Activated CD8-positive, alpha-beta memory T cell treated with anti-CD3 and anti-CD28 coated beads, Interleukin-2, amount 50 U/mL, for 24 hours (primary cell): ENCODE measurements at regions not wholly inside any gene's neighbourhood (a gene's known extent, or its start where the extent isn't known, plus 50 kb on each side); places are given as distances from the start of the nearest gene placed in this dataset.

Experiments
- DNase-seq: peaks from one replicate; pipeline ENCODE4 v3.0.0-alpha.2; 2020; ENCODE audit errors: extremely low read depth

DNA sequence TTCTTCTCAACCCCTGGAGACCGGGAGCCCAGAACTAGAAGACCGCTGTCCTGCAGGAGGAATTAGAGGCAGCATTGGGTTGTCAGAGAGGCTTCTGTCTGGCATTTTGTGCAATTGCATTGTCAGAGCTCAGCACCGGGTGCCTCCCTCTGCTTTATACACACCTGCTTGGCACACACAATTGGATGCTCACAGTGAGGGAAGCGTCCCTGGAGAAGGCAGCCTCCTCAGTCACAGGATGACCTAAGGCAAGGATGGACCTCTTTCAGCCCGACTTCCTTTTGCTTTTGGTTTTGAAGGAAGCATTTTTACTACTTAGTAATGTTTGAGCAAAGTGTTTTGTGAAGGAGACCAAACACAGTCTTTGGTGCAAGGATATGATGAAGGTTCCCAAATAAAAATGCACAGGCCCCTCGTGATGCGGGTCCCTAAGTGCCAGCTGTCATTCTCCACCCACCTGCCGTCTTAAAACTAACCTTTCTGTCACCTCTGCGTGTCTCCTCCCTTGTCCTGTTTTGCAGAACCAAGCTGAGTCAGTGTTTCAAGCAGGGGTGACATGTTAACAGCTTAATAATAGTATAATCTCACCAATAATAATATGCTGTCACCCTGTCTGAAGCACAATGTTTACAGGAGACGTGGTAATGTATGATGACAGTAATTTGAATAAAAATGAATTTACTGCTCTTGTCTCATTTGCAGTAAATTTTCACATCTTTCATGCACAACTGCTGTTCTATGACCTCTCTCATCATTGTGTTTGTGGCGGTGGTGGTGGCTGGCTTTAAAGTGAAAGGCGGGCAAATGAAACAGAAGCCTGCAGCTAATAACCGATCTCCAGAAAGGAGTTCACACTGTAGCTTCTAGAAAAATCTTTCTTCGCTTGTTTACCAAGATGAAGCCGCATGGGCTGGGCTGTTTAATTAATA is 430.2 kb upstream of the MKI67 start:
- no peak for DNase-seq

- no peak for DNase-seq
These were observed 431.0 kb upstream of the MKI67 start for GRCh38 chr10:128557149-128557710.

DNA sequence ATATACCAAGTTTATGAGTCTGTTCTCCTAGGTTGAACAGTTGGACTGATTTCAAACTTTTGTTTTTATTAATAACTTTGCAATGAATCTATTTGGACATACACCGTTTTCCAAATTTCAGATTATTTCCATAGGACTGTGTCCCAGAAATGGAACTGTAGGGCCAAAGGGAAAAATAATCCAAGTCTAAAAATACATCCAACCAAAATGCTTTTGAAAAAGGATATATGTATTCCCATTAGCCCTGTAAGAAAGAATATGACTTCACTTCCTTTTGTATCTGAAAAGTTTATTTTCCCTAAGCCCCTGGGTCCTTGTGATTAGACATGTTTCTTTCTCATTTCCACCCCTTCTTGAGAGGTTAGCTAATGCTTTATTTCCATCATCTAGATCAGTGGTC is 434.2 kb upstream of the MKI67 start:
- DNase-seq: no peak

- DNase-seq: no peak
These were observed 434.8 kb upstream of the MKI67 start for GRCh38 chr10:128560993-128561392.

GRCh38 chr10:128563387-128563786 is 437.2 kb upstream of the MKI67 start:
- DNase-seq: no peak

DNA sequence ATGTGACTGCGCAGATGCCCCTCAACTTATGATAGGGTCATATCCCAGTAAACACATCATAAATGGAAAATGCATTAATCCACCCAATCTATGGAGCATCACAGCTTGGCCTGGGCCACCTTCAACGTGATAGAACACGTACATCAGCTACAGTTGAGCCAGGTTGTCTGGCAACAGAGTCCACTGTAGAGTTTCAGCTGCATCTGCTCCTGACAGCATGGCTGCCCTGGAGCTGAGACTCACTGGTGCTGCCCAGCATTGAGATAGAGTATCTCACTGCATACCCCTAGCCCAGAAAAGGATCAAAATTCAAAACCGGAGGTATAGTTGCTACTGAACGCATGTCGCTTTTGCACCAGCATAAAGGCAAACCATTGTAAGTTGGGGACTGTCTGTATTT is 437.7 kb upstream of the MKI67 start:
- DNase-seq: no peak

DNA sequence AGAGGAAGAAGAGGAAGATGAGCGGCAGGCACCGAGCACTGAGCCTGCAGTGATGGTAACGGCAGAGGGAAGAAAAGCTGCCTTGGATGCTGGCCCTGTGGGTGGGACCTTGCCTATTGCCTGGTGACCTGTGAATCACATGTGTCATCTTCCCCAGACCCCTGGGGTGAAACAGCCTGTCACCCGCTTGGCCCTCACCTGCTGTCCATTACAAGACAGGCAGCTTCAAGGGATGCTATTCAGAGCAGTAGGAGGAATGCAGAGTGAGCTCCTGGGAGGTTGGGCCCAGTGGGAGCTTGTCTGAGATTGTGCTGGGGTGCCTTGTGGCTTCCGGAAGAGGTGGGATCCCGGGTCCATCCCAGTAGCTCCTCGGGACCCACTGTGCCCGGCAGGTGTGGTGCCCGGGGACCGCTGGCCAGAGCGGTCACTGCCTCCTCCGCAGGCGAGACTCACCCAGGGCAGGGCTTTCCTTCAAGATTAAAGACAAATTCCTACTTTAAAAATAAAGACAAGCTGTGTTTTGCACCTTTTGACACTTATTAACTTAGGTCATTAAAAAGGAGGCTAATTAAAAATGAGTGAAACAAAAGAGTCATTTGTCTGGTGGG is 440.2 kb upstream of the MKI67 start:
- DNase-seq: no peak

GRCh38 chr10:128567551-128567950 is 441.3 kb upstream of the MKI67 start:
- DNase-seq: no peak

DNA sequence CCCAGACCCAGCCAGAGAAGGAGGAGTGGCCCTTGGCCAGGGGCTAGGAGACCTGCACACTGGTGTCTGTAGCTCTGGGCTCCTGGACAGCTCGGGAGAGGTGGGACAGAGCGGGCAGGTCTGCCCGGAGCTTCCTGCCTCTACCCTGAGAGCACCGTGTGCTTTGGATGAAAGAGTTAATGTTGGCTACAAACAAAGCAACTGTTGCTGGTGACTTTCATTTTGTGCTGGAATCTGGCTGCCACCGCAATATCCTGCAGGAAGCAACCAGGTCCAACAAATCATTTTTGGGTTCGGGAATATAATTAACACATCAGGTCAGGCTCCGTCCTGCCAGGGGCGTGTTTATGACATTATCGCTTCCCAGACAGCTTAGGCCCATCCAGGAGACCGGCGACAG is 441.8 kb upstream of the MKI67 start:
- no peak for DNase-seq

- DNase-seq: no peak
These were observed 442.3 kb upstream of the MKI67 start for GRCh38 chr10:128568491-128568890.

DNA sequence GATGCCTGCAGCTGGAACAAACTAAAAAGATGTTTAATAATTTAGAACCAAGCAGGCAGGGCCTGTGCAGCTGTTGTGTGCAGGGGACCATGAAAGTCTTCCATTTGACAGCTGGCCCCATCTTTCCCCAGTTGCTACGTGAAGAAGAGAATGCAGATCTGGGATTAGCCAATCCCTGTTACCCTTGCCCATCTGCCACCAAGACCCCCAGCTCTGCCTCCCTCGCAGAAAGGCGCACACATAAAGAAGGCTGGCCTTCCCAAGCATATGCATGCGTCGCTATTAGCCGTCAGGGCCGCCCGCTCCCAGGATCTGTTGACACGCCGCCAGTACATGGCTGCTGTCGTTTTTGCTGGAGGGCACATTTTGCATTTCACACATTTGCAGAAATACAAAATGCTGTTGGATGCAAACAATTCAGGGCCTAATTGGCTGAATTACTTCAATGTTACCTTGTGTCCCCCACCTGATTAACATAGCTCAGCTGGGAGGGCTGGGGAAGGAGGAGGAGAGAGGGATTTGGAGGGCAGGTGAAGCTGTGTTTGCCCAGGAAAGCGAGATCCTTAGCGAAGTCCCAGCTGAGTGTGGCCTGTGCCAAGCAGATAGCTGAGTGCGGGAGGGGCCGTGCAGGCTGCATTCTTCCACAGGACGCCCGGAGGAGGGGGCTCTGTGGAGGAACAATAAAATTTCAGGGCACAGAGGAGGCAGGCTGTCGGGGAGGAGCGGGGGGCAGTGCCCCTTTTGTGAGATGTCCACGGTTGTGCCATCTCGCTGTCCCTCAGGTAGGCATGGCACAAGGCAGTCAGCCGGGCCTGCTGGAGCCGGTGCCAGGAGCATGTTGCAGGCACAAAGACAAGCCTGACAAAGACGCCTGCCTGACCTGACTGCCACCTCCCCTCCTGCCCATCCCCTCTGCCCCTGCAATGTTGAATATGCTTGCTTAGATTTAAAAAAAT is 443.0 kb upstream of the MKI67 start:
- no peak for DNase-seq

- no peak for DNase-seq
These were observed 444.2 kb upstream of the MKI67 start for GRCh38 chr10:128570319-128570995.

DNA sequence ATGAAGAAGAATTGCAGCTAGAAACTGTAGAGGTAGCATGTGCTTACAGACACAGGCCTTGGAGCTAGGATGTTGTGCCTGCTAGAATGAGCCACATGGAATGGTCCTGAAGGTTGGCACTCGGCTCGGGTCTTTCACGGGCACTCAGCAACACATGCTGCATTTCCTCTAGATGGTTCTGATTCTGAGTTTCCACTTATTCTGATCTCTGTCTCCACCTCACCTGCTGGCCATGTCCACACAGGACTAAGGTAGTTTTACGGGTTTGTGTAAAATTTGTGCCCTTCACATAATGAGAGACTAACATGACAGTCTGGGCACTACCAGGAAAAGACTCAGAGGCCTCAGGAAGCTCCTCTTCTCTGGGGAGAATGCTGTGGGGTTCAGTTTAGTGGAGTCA is 444.8 kb upstream of the MKI67 start:
- DNase-seq: no peak

GRCh38 chr10:128571745-128572144 is 445.5 kb upstream of the MKI67 start:
- DNase-seq: no peak

DNA sequence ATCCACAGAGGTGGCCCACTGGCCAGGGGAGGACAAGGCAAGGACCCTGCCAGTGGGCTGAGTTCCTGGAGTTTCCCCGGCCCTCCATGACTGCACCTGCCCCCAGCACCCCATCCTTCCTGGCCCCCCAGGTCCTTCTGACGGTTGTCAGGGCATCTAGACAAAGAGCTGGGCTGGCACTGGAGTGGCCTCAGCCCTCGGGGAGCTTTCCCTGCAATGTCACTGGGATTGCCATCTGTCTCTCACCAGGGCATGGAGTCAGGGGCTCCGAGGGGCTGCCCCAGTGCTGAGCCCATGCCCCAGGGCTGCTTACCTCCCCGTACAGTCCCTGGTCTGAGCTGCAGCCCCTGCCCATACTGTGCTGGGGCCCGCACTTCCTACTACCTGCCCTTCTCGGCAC is 446.5 kb upstream of the MKI67 start:
- DNase-seq: no peak

DNA sequence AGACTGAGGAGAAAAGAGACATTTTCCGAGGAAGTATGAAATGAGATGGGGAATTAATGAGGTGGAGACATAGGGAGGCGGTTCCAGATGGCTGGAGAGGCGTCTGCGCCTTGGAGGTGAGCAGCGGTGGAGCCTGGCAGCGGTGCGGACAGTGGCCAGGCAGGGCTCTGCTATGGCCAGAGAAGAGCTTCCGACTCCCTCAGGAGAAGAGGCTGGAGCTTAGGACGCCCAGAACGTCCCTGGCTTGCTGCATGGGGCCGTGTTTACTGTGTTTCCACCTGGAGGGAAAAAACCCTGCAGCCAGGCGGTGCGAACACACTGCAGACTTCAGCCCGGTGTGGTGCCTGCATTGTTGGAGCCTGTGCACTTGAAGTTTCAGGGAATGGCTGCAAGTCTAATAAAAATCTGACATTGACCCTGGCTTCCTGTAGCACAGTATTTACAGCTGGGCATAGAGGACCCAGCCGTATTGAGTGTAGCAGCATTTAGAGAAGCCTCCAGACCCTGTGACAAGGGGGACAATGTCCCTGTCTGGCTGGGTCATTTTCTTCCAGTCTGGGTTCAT is 447.1 kb upstream of the MKI67 start:
- no peak for DNase-seq

DNA sequence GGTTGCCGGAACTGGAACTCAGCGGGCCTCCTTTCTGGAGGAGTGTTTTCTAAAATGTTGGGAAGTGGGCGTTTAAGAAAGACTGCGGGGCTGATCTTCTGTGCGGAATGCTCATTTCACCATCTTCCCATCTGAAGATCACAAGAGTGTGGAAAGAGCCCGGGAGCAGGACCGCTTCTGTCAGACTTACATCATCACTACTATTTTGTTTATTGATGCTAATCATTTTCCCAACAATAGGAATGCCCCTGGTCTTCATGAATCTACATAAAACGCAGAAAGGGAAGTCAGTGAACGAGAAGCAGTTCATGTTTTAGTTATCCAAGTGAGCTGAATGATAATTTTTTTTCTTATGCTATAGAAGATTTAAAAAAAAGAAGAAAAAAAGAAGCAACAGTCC is 447.8 kb upstream of the MKI67 start:
- DNase-seq: no peak

DNA sequence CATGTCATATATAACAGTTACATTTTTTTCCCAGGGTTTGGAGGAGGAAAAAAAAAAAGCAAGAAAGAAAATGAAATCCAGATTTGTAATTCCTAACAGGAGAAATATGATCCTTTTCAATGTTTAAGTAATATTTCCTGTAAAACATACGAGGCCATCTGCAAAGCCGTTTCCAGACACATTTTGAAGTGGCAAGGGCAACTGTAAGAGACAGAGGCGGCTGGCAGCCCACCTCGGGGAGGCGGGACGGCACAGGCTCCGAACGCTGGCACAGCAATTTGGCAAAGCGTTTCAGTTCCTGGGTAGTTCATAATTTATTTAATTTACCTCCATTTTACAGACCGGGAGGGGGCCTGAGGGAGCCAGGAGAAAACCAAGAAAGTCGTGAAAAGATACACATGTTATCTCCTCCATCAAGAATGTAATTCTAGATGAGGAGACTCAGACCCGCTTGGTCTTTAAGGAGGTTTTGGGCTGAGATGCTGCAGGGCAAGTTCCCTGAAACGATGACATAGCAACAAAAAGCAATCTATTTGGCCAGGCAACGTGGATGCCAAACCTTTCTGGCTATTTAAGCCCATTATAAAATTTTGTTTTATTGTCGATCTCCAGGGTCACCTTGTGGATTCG is 448.5 kb upstream of the MKI67 start:
- no peak for DNase-seq

DNA sequence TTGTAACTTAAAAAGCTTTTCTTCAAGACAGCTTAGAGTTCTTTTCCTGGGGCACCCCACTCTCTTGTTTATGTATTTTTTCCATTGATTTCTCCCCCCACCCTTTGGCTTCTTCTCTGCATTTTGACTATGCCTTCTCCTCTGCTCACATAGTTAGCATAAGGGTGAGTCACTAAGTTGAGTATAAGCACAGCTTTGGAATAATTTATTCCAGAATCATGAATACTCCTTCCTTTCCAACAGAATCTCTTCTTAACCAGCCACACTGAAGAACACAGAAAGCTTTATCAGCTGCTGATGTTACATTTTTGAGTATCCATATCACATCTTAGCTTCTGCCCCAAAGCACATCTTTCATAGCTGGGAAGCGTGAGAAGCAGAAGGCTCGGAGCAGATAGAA is 449.5 kb upstream of the MKI67 start:
- DNase-seq: no peak

DNA sequence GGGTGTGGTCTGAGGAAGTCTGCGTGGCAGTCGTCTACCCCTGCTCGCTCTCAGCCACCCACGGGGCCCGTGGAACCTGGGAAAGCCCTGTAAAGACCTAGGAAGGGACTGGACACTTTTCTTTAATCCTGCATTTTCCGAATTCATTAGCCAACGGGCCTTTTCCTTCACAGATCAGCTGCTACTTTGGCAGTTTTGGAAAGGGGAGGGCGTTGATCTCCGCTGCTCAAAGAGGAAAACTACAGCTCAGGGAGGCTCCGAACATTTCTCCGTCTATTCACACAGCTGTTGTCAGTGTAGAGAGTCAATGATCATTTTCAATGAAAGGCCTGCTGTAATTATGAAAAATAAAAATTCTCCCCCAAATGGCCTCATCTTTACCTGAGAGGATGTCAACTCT is 450.1 kb upstream of the MKI67 start:
- no peak for DNase-seq
